H7 (cell line): ENCODE measurements at regions not wholly inside any gene's neighbourhood (a gene's known extent, or its start where the extent isn't known, plus 50 kb on each side); places are given as distances from the start of the nearest gene placed in this dataset.

Experiments
- DNase-seq: peaks from one replicate; pipeline ENCODE4 v3.0.0; 2012
- H3K27me3 ChIP-seq: 2 replicates; pipeline ENCODE4 v1.6.0; 2011; ENCODE audit warnings: mild to moderate bottlenecking, low read length; ENCODE audit not compliant: control insufficient read depth, insufficient read depth
- H3K36me3 ChIP-seq: replicated peaks from 2 replicates; pipeline ENCODE4 v1.5.1; 2011; ENCODE audit warnings: low read length; ENCODE audit not compliant: control insufficient read depth, insufficient read depth
- H3K4me3 ChIP-seq: 2 replicates; pipeline ENCODE4 v1.5.1; 2011; ENCODE audit warnings: low read depth, mild to moderate bottlenecking, control low read depth, low read length, moderate library complexity; ENCODE audit not compliant: insufficient read depth

- Histone ChIP-seq H3K27me3 (no peaks in the 10 kb centered on the region; the same call in 1 of the 2 replicates), H3K4me3 (no peak overlapping the region), H3K36me3 (no peaks in the 10 kb centered on the region)
- no peak for DNase-seq
Observed at GRCh38 chr1:54463259-54464030, 57.3 kb upstream of the SSBP3 start.

- Histone ChIP-seq H3K4me3 (no peak overlapping the region), H3K27me3 (no peaks in the 10 kb centered on the region; the same call in 1 of the 2 replicates), H3K36me3 (no peaks in the 10 kb centered on the region)
- peak; percentile 38 for DNase-seq
Observed at GRCh38 chr1:54462597-54463258, 56.5 kb upstream of the SSBP3 start.

GRCh38 chr1:54461731-54462596 is 55.8 kb upstream of the SSBP3 start:
- H3K36me3 ChIP-seq = no peaks in the 10 kb centered on the region
- DNase-seq = peak; percentile 38
- H3K4me3 ChIP-seq = no peak overlapping the region
- H3K27me3 ChIP-seq = no peaks in the 10 kb centered on the region; the same call in 1 of the 2 replicates

- DNase-seq = peak; percentile 14
- Histone ChIP-seq H3K4me3 (no peak overlapping the region), H3K36me3 (no peaks in the 10 kb centered on the region), H3K27me3 (no peaks in the 10 kb centered on the region; the same call in 1 of the 2 replicates)
Observed at GRCh38 chr1:54460861-54461387, 54.7 kb upstream of the SSBP3 start.

DNA sequence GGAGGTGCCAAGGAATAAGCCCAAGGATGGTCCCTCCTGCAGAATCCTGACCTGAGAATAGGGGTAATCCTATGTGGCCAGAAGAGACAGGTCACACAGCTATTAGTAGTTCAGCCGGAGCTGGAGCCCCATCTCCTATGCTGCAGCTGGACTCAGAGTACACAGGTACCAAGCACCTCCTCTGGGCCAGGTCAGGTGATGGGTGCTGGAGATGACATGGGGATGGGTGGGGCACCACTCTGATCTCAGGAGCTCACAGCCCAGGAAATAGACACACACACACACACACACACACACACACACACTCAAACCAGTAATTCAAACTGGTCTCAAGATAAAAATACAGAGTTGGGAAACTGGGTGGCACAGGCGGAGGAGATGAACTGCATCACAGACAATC is 54.2 kb upstream of the SSBP3 start:
- Histone ChIP-seq H3K4me3 (no peak overlapping the region), H3K36me3 (no peaks in the 10 kb centered on the region), H3K27me3 (no peaks in the 10 kb centered on the region; the same call in 1 of the 2 replicates)
- peak; percentile 7 for DNase-seq

GRCh38 chr1:54459726-54460191 is 53.6 kb upstream of the SSBP3 start:
- H3K27me3 ChIP-seq = no peaks in the 10 kb centered on the region; the same call in 1 of the 2 replicates
- no peak overlapping the region for H3K4me3 ChIP-seq
- H3K36me3 ChIP-seq = no peaks in the 10 kb centered on the region
- DNase-seq = peak; percentile 53

DNA sequence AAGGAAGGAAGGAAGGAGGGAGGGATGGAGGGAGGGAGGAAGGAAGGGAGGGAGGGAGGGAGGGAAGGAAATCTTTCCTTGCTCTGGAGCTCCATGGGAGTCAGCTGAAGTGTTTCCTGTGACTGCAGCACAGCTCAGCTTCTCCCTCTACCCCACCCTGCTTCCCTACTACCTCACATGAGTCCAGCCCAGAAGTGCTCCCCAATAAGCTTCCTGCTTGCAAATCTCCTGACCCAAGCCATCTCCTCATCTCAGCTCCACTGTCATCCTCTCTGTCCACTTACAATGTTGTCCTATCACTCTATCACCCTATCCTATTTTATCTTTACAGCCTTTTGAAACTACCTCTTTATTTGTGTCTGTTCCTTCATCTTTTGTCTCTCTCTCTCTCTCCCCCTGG is 52.9 kb upstream of the SSBP3 start:
- H3K27me3 ChIP-seq = no peaks in the 10 kb centered on the region; the same call in 1 of the 2 replicates
- DNase-seq = no peak
- H3K4me3 ChIP-seq = no peak overlapping the region
- H3K36me3 ChIP-seq = no peaks in the 10 kb centered on the region

- Histone ChIP-seq H3K27me3 (no peaks in the 10 kb centered on the region), H3K36me3 (no peaks in the 10 kb centered on the region), H3K4me3 (no peak overlapping the region)
- no peak for DNase-seq
Observed at GRCh38 chr1:54456921-54457529, 50.8 kb upstream of the SSBP3 start.

DNA sequence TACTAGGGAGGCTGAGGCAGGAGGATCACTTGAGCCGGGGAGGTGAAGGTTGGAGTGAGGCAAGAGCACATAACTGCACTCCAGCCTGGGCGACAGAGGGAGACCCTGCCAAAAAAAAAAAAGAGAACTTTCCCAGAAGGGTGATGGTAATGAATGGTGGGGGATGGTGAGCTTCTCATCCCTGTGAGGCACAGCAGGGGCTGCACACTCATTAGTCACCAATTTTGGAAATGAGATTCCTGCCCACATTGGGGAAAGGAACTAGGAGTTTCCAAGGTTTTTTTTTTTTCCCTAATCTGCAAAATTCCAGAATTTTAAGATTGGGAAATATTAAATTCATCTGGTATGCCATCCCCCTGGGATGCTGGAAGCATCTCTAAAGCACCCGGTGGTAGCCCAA is 50.2 kb upstream of the SSBP3 start:
- H3K27me3 ChIP-seq = no peaks in the 10 kb centered on the region
- no peak for DNase-seq
- H3K36me3 ChIP-seq = no peaks in the 10 kb centered on the region
- no peak overlapping the region for H3K4me3 ChIP-seq
